ENCODE measurements at regions not wholly inside any gene's neighbourhood (a gene's known extent, or its start where the extent isn't known, plus 50 kb on each side); places are given as distances from the start of the nearest gene placed in this dataset.
"Not testable (repeated sequence)": the region's sequence is repeated elsewhere in the genome, so short reads cannot be mapped to it uniquely, and the experiment has no call there.

DNA sequence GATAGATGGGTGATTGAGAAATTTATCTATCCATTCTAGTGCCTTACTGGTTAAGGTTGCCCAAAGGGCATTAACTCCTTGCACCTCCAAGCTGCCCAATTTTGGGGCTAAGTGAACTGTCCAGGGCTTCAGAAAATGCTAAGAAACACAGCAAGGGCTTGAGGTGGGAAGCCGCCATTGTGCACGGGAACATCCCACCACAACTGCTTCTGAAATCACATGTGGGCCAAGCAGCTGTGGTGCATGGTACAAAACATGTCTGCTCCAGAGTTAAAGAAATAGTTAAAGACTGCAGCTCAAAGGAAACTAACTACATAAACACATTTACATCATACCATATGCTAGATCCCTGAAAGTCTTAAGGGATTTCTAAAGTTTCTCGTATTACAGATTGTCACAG is 144.3 kb upstream of the NDST3 start:
- H3K36me3 ChIP-seq (ENCODE audit: insufficient read depth, low read length), result no peaks in the 10 kb centered on the region
- H3K4me3 ChIP-seq (ENCODE audit: low read length), result no peak overlapping the region
- no peaks in the 10 kb centered on the region for H3K9me3 ChIP-seq (replicated peaks; ENCODE audit: low read length)
- no peaks in the 10 kb centered on the region for H3K27me3 ChIP-seq (ENCODE audit: control insufficient read depth, insufficient read depth, low read length)
- H3K4me2 ChIP-seq (ENCODE audit: low read length), result no peak overlapping the region
- no peaks in the 10 kb centered on the region for H3K4me1 ChIP-seq (ENCODE audit: control insufficient read depth, insufficient read depth, low read length)
- no peak overlapping the region for H3K9ac ChIP-seq (ENCODE audit: low read depth, low read length)

- no peaks in the 10 kb centered on the region for H3K36me3 ChIP-seq (ENCODE audit: insufficient read depth, low read length)
- H3K9me3 ChIP-seq (replicated peaks; ENCODE audit: low read length), result no peaks in the 10 kb centered on the region
- no peaks in the 10 kb centered on the region for H3K27me3 ChIP-seq (ENCODE audit: control insufficient read depth, insufficient read depth, low read length)
- H3K4me1 ChIP-seq (ENCODE audit: control insufficient read depth, insufficient read depth, low read length), result no peaks in the 10 kb centered on the region
- no peak overlapping the region for H3K4me2 ChIP-seq (ENCODE audit: low read length)
- no peak overlapping the region for H3K4me3 ChIP-seq (ENCODE audit: low read length)
- H3K9ac ChIP-seq (ENCODE audit: low read depth, low read length), result no peak overlapping the region
Observed at GRCh38 chr4:117893207-117893606, 141.1 kb upstream of the NDST3 start.

GRCh38 chr4:117898496-117898895 is 135.8 kb upstream of the NDST3 start:
- Histone ChIP-seq H3K4me1 (ENCODE audit: control insufficient read depth, insufficient read depth, low read length) (no peaks in the 10 kb centered on the region), H3K9me3 (replicated peaks; ENCODE audit: low read length) (no peaks in the 10 kb centered on the region), H3K36me3 (ENCODE audit: insufficient read depth, low read length) (no peaks in the 10 kb centered on the region), H3K4me2 (ENCODE audit: low read length) (no peak overlapping the region), H3K27me3 (ENCODE audit: control insufficient read depth, insufficient read depth, low read length) (no peaks in the 10 kb centered on the region), H3K4me3 (ENCODE audit: low read length) (no peak overlapping the region), H3K9ac (ENCODE audit: low read depth, low read length) (no peak overlapping the region)

DNA sequence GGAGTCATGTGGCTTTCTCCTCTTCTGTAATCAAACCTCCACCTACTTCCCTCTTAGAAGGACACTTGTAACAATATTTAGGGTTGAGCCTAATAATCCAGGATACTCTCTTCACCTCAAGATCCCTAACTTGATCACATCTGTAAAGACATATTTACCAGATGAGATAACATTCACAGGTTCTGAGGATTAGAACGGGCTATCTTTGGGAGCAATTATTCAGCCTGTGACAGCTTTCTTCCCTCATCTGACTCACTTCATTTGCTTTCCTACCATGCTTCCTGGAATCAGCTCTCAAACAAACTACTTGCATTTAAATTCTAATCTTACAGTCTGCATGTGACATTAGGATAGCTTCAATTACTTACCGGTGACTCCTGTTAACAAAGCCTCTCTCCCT is 133.5 kb upstream of the NDST3 start:
- Histone ChIP-seq H3K9ac (ENCODE audit: low read depth, low read length) (no peak overlapping the region), H3K9me3 (replicated peaks; ENCODE audit: low read length) (peaks cover 5% of the 10 kb centered on the region), H3K27me3 (ENCODE audit: control insufficient read depth, insufficient read depth, low read length) (no peaks in the 10 kb centered on the region), H3K4me3 (ENCODE audit: low read length) (no peak overlapping the region), H3K4me2 (ENCODE audit: low read length) (no peak overlapping the region), H3K4me1 (ENCODE audit: control insufficient read depth, insufficient read depth, low read length) (no peaks in the 10 kb centered on the region), H3K36me3 (ENCODE audit: insufficient read depth, low read length) (no peaks in the 10 kb centered on the region)

GRCh38 chr4:117907646-117908045 is 126.6 kb upstream of the NDST3 start:
- H3K9ac ChIP-seq (ENCODE audit: low read depth, low read length), result no peak overlapping the region
- H3K27me3 ChIP-seq (ENCODE audit: control insufficient read depth, insufficient read depth, low read length), result no peaks in the 10 kb centered on the region
- H3K9me3 ChIP-seq (replicated peaks; ENCODE audit: low read length), result peaks cover 5% of the 10 kb centered on the region
- H3K4me3 ChIP-seq (ENCODE audit: low read length), result no peak overlapping the region
- no peak overlapping the region for H3K4me2 ChIP-seq (ENCODE audit: low read length)
- no peaks in the 10 kb centered on the region for H3K4me1 ChIP-seq (ENCODE audit: control insufficient read depth, insufficient read depth, low read length)
- no peaks in the 10 kb centered on the region for H3K36me3 ChIP-seq (ENCODE audit: insufficient read depth, low read length)

- H3K4me2 ChIP-seq (ENCODE audit: low read length), result no peak overlapping the region
- no peak overlapping the region for H3K4me3 ChIP-seq (ENCODE audit: low read length)
- no peaks in the 10 kb centered on the region for H3K27me3 ChIP-seq (ENCODE audit: control insufficient read depth, insufficient read depth, low read length)
- no peak overlapping the region for H3K9ac ChIP-seq (ENCODE audit: low read depth, low read length)
- H3K4me1 ChIP-seq (ENCODE audit: control insufficient read depth, insufficient read depth, low read length), result no peaks in the 10 kb centered on the region
- no peaks in the 10 kb centered on the region for H3K36me3 ChIP-seq (ENCODE audit: insufficient read depth, low read length)
- H3K9me3 ChIP-seq (replicated peaks; ENCODE audit: low read length), result peaks cover 5% of the 10 kb centered on the region
Observed at GRCh38 chr4:117908306-117909207, 125.7 kb upstream of the NDST3 start.

DNA sequence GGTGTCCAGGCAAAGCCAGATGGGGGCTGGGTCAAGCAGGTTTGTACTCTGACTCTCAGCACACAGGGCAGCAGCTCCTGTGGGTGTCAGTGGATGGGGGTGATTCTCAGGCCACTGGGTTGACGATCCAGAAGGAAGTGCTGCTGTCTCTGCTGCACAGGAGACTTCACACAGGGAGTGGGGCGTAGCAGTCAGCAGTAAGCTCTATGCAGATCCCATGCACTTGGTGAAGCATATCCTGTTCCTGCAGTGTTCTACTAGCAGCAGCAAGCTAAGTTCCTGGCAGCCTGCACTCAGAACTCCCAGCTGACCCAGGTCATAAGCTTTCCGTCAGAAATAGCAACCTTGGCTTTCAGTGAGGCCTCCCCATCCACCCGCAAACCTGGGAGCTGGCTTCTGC is 117.6 kb upstream of the NDST3 start:
- no peak overlapping the region for H3K4me3 ChIP-seq (ENCODE audit: low read length)
- H3K27me3 ChIP-seq (ENCODE audit: control insufficient read depth, insufficient read depth, low read length), result no peaks in the 10 kb centered on the region
- H3K9ac ChIP-seq (ENCODE audit: low read depth, low read length), result no peak overlapping the region
- H3K36me3 ChIP-seq (ENCODE audit: insufficient read depth, low read length), result no peaks in the 10 kb centered on the region
- no peaks in the 10 kb centered on the region for H3K4me1 ChIP-seq (ENCODE audit: control insufficient read depth, insufficient read depth, low read length)
- peaks cover 10% of the 10 kb centered on the region for H3K9me3 ChIP-seq (replicated peaks; ENCODE audit: low read length)
- H3K4me2 ChIP-seq (ENCODE audit: low read length), result no peak overlapping the region

GRCh38 chr4:117922311-117922710 is 112.0 kb upstream of the NDST3 start:
- not testable (repeated sequence) for H3K4me3 ChIP-seq (ENCODE audit: low read length); H3K9ac ChIP-seq (ENCODE audit: low read depth, low read length); H3K4me1 ChIP-seq (ENCODE audit: control insufficient read depth, insufficient read depth, low read length); H3K36me3 ChIP-seq (ENCODE audit: insufficient read depth, low read length); H3K27me3 ChIP-seq (ENCODE audit: control insufficient read depth, insufficient read depth, low read length); H3K4me2 ChIP-seq (ENCODE audit: low read length); H3K9me3 ChIP-seq (replicated peaks; ENCODE audit: low read length)

DNA sequence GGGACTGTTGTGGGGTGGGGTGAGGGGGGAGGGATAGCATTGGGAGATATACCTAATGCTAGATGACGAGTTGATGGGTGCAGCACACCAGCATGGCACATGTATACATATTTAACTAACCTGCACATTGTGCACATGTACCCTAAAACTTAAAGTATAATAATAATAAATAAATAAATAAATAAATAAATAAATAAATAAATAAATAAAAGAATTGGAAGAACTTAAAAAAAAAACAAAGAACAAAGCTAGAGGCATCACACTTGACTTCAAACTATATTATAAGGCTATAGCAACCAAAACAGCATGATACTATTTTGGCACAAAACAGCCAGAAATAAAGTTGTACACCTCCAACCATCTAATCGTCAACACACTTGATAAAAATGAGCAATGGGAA is 106.5 kb upstream of the NDST3 start:
- not testable (repeated sequence) for H3K27me3 ChIP-seq (ENCODE audit: control insufficient read depth, insufficient read depth, low read length); H3K4me1 ChIP-seq (ENCODE audit: control insufficient read depth, insufficient read depth, low read length); H3K9ac ChIP-seq (ENCODE audit: low read depth, low read length); H3K36me3 ChIP-seq (ENCODE audit: insufficient read depth, low read length); H3K4me3 ChIP-seq (ENCODE audit: low read length); H3K9me3 ChIP-seq (replicated peaks; ENCODE audit: low read length); H3K4me2 ChIP-seq (ENCODE audit: low read length)

DNA sequence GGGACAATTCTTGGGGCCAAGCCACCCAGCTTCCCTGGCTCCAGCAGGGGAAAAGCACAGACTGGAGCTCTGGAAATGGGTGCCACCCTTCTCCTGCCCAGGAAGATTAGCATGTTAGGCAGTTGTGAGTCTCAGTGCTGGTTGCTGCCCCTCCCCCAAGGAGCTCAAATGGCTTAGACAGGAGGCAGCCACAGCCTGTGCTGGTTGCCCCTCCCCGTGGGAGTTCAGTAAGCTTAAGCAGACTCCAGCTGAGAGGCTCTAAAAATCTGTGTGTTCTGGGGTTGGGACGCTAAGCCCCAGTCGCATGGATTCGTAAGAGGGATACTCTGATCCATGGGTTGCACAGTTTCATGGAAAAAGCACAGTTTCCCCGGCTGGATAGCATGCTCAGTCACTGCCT is 92.7 kb upstream of the NDST3 start:
- Histone ChIP-seq H3K9me3 (replicated peaks; ENCODE audit: low read length) (no peaks in the 10 kb centered on the region), H3K4me3 (ENCODE audit: low read length) (no peak overlapping the region), H3K9ac (ENCODE audit: low read depth, low read length) (no peak overlapping the region), H3K36me3 (ENCODE audit: insufficient read depth, low read length) (no peaks in the 10 kb centered on the region), H3K4me2 (ENCODE audit: low read length) (no peak overlapping the region), H3K27me3 (ENCODE audit: control insufficient read depth, insufficient read depth, low read length) (no peaks in the 10 kb centered on the region), H3K4me1 (ENCODE audit: control insufficient read depth, insufficient read depth, low read length) (no peaks in the 10 kb centered on the region)

DNA sequence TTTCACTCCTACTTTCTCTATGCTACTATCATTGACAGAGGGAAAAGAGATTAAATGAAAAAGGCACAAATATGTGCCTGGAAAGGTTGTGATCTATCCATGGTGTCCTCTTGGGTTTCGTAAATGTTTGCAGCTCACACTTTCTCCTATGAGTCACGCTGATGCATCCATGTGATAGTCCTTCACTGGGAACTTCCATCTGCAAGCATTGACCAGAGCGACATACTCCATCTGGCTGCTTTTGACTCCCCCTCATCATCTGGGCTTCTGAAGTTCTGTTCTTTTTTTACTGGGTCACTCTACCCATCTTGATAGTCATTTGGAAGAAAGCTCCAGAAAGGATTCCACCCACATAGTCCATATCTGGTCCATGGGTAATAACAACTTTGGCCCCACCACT is 84.7 kb upstream of the NDST3 start:
- no peak overlapping the region for H3K9ac ChIP-seq (ENCODE audit: low read depth, low read length)
- H3K36me3 ChIP-seq (ENCODE audit: insufficient read depth, low read length), result no peaks in the 10 kb centered on the region

DNA sequence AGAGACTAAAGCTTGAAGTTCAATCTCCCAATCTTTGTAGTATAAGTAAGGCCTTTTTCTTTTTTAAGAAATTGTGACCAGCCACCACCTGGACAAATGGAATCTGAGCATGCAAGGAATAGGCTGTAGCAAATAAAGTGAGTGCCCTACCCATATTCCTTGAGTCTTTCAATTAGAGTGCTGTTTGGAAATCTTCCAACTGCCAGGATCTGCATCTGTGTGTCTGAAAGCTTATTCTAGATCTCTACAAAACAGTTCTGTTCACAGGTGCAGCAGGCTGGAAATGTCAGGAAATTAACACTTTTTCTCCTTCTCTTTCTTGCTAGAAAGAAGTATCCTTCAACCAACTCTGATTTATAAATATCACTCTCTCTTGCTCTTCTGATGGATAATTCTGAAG is 76.7 kb upstream of the NDST3 start:
- no peak overlapping the region for H3K4me3 ChIP-seq (ENCODE audit: low read length)
- peaks cover 2% of the 10 kb centered on the region for H3K9me3 ChIP-seq (replicated peaks; ENCODE audit: low read length)
- H3K36me3 ChIP-seq (ENCODE audit: insufficient read depth, low read length), result no peaks in the 10 kb centered on the region
- no peaks in the 10 kb centered on the region for H3K27me3 ChIP-seq (ENCODE audit: control insufficient read depth, insufficient read depth, low read length)
- no peaks in the 10 kb centered on the region for H3K4me1 ChIP-seq (ENCODE audit: control insufficient read depth, insufficient read depth, low read length)
- no peak overlapping the region for H3K4me2 ChIP-seq (ENCODE audit: low read length)
- H3K9ac ChIP-seq (ENCODE audit: low read depth, low read length), result no peak overlapping the region

More for the DNA sequence above, 84.7 kb upstream of the NDST3 start:
- no peaks in the 10 kb centered on the region for H3K27me3 ChIP-seq (ENCODE audit: control insufficient read depth, insufficient read depth, low read length)
- H3K4me2 ChIP-seq (ENCODE audit: low read length), result no peak overlapping the region
- no peaks in the 10 kb centered on the region for H3K4me1 ChIP-seq (ENCODE audit: control insufficient read depth, insufficient read depth, low read length)
- H3K4me3 ChIP-seq (ENCODE audit: low read length), result no peak overlapping the region
- H3K9me3 ChIP-seq (replicated peaks; ENCODE audit: low read length), result no peaks in the 10 kb centered on the region

Measured in skeletal muscle satellite cell (primary cell).